AG08395 (cell line): ENCODE measurements at regions not wholly inside any gene's neighbourhood (a gene's known extent, or its start where the extent isn't known, plus 50 kb on each side); places are given as distances from the start of the nearest gene placed in this dataset.
"Not testable (repeated sequence)": the region's sequence is repeated elsewhere in the genome, so short reads cannot be mapped to it uniquely, and the experiment has no call there.

Experiments
- DNase-seq: peaks from one replicate; pipeline ENCODE4 v3.0.0; 2012; ENCODE audit warnings: mixed read lengths, low spot score

DNA sequence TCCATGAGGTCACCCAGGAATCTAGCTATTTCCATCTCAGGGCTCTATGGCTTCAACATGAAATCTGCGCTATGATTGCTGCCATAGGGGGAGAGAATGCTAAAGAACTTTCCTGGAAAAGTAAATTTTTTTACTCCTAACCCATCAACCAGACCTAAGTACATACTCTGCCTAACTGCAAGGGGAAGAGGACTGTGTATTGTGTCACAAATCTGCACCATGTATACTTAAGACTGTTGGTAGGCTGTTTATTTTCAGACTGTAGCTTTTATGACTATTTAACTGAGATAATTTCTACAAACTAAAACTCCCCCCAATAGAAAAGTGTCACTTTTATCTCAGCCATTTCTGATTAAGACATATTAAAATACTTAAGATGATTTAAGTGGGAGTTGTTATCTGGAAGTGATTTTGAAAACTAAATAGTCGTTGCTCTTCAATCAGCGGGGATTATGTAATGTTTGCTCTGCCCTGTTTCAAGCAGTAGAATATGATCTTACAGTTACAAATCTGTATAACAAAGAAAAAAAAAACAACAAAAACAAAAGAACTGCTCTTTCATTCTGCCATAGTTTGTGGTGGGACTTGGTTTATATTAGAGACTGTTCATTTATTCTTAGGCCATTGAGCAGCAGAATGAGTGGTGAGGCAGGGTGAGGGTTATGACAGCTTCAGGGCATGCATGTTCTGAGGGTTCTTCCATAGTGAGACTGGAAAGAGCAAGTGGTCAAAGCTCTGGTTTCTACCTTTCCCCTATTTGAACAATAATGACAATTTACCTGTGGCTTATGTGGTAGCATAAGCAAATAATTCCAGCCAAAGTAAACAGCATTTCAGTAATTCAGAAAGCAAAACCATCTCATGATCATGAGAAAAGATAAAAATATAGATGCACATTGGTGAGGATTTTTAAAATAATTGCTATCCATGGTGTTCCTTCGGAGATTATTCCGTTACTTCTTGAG, 126.3 kb upstream of the CEP162 start:
- no peak for DNase-seq

GRCh38 chr6:84350397-84350796, 123.0 kb upstream of the CEP162 start:
- DNase-seq = no peak

- no peak for DNase-seq
Observed at GRCh38 chr6:84349542-84349941, 122.1 kb upstream of the CEP162 start.

GRCh38 chr6:84348801-84349200, 121.4 kb upstream of the CEP162 start:
- no peak for DNase-seq

- no peak for DNase-seq
Observed at GRCh38 chr6:84346372-84346771, 118.9 kb upstream of the CEP162 start.

- DNase-seq = no peak
Observed at GRCh38 chr6:84344005-84344404, 116.6 kb upstream of the CEP162 start.

DNA sequence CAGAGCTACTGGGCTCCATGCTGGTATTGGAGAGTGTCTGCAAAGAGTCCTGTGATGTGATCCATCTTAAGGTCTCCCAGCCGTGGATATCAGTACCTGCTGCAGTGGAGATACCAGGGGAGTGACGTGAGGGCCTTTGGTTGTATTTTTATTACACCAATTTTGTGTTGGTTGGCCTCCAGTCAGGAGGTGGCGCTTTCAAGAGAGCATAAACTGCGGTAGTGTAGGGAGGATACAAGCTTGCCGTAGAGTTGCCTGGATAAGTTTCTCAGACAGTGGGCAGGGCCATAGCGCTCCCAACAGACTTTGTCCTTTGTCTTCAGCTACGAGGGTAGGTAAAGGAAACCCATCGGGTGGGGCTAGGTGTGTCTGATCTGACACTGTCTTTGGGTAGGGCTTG, 113.0 kb upstream of the CEP162 start:
- DNase-seq = no peak

DNA sequence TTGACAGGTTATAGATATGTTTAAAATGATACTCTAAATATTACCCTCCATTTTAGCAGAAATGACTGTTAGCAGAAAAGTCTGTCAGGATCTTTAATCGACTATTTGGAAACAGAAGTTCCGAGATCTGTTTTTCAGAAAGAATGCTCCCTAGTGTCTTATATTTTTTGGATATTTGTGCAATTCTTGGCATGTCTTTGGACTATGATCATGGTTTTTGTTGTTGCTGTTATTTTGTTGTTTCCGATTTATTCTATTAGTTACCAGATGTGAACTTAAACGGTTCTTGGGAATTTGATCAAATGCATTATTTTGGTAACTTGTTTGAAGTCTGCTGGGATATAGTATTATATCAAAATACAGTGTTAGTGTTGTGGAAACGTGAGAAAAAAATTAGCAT, 106.4 kb upstream of the CEP162 start:
- DNase-seq = no peak

DNA sequence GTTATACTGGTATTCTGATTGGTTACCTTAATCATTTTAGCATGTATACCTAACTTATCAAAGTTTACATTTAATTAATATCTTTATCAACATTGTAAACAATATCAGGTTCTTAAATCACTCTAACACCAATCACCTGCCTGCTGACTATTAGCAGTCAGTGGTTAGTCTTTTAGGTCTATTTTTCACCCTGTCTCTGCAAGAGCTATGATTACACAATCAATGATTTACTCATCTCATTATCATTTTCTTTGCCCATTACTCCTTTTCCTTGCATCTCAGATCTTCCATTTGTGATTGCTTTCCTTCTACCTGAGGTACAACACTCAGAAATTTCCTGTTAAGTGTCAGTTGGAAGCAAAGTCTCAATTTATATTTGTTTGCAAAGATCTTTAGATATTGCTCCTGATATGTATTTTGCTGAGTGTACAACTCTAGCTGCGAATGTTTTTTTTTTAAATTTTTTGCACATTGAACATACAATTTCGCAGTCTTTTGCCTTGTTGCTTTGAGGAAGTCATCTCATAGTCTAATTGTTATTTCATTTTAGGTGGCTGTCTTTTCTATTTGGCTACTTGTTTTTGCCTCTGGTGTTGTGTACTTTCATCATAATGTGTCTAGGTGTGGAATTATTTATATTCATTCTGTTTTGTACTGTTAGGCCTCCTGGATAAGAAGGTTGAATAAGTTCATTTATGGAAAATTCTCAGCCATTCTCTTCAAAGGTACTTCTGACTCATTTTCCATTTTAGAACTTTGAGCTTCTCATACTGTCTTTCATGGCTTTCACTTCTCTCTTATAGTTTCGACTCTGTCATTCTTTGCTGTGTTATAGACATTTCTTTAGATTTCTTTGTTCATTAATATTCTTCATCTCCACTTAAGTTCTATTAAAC, 104.9 kb upstream of the CEP162 start:
- no peak for DNase-seq

DNA sequence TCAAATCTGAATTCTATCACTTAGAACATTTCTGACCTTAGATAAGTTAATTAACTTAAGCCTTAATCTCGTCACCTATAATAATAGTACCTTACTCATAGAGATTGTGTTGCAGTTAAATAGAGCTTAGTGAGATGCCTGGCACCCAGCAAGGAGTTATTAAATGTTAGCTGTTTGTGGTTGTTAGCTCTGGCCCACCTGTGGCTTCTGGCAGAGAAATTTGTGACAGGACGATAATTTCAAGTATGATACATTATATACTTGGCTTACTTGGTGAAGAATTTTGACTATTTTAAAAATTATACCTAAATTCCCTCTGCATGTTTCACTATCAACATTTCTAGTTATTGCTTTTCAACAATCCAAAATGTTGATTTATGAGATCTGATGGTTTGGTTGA, 102.9 kb upstream of the CEP162 start:
- no peak for DNase-seq

DNA sequence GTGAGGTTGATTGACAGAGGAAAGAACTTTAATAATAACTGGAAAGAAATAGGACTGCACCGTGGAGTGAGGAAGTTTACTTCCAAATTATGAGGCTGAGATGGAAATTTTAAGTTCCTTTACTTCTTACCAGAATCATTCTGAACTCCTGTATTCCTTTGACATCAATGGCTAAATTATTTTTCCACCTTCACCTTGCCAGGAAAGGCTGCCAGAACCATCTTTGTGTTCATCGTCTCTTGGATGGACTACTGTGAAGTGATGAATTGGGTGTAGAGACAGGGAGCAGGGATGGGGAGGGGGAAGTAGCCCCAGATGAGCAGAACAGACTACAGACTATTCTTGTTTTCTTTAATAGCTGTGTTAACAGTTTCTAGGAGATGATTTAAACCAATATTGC, 102.1 kb upstream of the CEP162 start:
- DNase-seq = no peak

GRCh38 chr6:84329077-84329476, 101.6 kb upstream of the CEP162 start:
- no peak for DNase-seq

- no peak for DNase-seq
Observed at GRCh38 chr6:84317463-84317862, 90.0 kb upstream of the CEP162 start.

- no peak for DNase-seq
Observed at GRCh38 chr6:84314377-84314898, 87.0 kb upstream of the CEP162 start.

DNA sequence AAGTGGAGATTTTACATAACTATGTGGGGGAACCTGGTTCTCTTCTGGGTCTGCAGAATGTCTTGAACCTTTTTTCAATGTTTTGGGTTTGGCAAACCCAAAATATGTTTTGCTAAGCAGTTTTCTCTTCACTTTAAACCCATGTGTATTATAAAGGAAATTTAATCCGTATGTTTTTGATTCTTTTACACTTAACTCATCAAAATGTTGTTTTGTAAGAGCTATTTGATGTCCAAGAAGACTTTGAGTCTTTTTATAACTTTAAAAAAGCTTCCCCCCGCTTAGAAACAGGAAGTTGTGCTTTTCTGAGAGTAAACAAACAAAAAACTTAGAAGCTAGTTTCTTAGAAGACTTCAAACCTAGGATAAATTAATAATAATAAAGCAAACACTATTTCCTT, 81.9 kb upstream of the CEP162 start:
- DNase-seq = no peak

GRCh38 chr6:84304881-84305280, 77.4 kb upstream of the CEP162 start:
- DNase-seq = no peak

GRCh38 chr6:84291033-84291432, 63.6 kb upstream of the CEP162 start:
- not testable (repeated sequence) for DNase-seq

DNA sequence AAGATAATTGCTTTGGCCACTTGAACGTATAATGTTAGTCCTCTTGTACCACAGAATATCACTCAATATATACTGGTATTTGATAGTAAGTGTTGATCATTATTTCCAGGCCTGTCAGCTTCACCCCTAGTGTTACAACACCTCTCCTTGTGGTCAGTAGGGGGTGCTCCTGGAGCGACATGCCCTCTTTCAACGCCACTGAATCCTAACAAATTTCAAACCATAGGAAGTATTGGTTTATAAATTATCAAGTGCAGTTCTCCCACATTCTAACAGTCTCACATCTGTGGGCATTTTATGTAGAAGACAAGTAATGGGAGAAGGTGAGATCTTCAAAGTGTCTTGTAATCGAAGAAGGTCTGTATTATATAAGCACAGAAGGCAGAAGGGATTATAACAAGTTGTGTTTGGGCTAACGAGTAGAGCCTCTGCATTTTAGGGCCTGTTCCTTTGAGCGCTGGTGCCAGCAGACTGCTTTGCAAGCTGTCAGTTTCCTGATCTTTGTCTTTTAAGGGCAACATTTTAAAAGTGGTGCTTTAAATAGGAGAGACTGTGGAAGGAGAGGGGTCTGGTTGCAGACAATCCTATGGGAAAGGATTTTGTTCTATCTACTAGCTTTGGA, 57.1 kb upstream of the CEP162 start:
- no peak for DNase-seq

- DNase-seq = peak; percentile 57
Observed at GRCh38 chr6:84282550-84282949, 55.1 kb upstream of the CEP162 start.

- DNase-seq = no peak
Observed at GRCh38 chr6:84280639-84281038, 53.2 kb upstream of the CEP162 start.

GRCh38 chr6:84280030-84280429, 52.6 kb upstream of the CEP162 start:
- DNase-seq = peak; percentile 75

DNA sequence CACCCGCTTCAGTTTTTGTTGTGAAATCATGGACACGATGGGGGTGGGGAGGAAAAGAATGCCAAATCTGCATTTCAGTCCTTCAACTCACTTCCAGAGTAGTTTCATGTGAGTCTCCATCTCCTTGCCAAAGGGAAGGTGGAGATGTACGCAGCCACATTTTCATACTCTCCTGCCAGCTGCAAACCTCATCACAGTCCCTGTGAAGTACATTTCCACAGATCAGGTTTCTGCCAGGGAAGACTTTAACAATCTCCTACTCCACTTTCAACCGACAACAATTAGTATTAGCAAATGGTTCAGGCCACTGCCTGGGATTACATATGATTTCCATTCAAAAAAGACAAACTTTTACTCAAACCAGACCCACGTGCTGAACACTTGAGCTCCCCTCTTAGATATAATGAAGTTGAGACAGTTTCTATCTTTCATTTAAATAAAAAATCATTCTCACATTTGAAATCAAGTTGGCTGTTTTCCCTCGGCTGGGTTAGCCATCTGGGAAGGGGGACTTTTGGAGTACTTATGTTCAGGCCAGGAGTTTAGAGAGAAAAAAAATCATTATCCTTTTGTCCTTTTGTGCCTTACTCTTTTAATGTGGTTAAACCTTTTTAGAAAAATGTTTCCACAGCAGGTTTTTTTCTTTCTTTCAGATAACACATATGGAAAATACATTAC, 51.0 kb upstream of the CEP162 start:
- DNase-seq = peak; percentile 38
